ENCODE measurements at regions not wholly inside any gene's neighbourhood (a gene's known extent, or its start where the extent isn't known, plus 50 kb on each side); places are given as distances from the start of the nearest gene placed in this dataset.

DNA sequence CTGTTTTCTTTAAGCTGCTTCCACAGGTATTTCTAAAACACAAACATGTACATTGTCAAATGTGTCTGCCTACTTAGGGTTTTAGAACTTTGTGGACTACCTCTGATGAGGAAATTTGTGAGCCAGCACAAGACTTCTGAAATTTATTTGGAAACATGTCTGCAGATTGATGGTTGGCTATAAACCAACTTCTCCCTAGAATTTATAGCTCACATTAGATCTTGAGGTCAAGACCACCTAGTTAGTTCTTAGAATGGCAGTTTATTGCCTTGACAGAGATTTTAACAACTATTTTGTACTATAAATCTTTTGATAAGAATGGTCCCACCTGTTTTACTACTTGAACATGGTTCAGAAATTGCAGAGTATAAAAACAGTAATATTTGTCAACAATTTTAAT, 72.7 kb upstream of the AADAT start:
- H3K27ac ChIP-seq = no peak overlapping the region
- H3K36me3 ChIP-seq (ENCODE audit: control insufficient read depth, insufficient read depth, low read length) = no peaks in the 10 kb centered on the region
- TF ChIP-seq, protein P1, sequence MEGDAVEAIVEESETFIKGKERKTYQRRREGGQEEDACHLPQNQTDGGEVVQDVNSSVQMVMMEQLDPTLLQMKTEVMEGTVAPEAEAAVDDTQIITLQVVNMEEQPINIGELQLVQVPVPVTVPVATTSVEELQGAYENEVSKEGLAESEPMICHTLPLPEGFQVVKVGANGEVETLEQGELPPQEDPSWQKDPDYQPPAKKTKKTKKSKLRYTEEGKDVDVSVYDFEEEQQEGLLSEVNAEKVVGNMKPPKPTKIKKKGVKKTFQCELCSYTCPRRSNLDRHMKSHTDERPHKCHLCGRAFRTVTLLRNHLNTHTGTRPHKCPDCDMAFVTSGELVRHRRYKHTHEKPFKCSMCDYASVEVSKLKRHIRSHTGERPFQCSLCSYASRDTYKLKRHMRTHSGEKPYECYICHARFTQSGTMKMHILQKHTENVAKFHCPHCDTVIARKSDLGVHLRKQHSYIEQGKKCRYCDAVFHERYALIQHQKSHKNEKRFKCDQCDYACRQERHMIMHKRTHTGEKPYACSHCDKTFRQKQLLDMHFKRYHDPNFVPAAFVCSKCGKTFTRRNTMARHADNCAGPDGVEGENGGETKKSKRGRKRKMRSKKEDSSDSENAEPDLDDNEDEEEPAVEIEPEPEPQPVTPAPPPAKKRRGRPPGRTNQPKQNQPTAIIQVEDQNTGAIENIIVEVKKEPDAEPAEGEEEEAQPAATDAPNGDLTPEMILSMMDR (IDR thresholded peaks at IDR 0.05) = no peak
- H3K4me1 ChIP-seq = no peaks in the 10 kb centered on the region
- H3K9me3 ChIP-seq (ENCODE audit: control insufficient read depth, low read length) = no peaks in the 10 kb centered on the region
- H3K4me3 ChIP-seq (ENCODE audit: low read depth, low read length) = no peak overlapping the region
- no peaks in the 10 kb centered on the region for H3K27me3 ChIP-seq (ENCODE audit: control insufficient read depth, insufficient read depth, low read length)
- no peak overlapping the region for H3K9ac ChIP-seq
- H3K4me2 ChIP-seq (ENCODE audit: low read length) = no peak overlapping the region
- H3K79me2 ChIP-seq = no peaks in the 10 kb centered on the region
- H2AFZ ChIP-seq = no peak overlapping the region

DNA sequence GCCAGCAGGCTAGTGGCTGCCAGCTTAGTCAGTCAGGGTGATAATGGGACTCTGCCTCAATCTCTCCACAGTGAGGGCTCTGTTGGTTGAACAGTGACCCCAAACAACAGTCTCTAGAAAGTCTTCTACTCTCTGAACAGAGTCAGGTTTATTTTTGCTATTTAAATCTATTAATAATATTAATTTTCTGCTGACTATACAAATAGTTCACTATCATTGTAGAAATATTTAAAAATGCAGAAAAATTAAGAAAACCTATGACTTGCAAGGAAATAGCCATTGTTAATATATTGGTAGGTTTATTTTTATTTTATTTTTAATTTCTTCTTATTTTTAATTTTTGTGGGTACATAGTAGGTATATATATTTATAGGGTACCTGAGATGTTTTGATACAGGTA, 67.9 kb upstream of the AADAT start:
- no peak overlapping the region for H3K4me2 ChIP-seq (ENCODE audit: low read length)
- no peak overlapping the region for H3K27ac ChIP-seq
- H3K79me2 ChIP-seq = no peaks in the 10 kb centered on the region
- no peak overlapping the region for H3K4me3 ChIP-seq (ENCODE audit: low read depth, low read length)
- no peaks in the 10 kb centered on the region for H3K36me3 ChIP-seq (ENCODE audit: control insufficient read depth, insufficient read depth, low read length)
- no peak overlapping the region for H2AFZ ChIP-seq
- no peaks in the 10 kb centered on the region for H3K27me3 ChIP-seq (ENCODE audit: control insufficient read depth, insufficient read depth, low read length)
- TF ChIP-seq, protein P1 (IDR thresholded peaks at IDR 0.05) = no peak
- H3K9ac ChIP-seq = no peak overlapping the region
- no peaks in the 10 kb centered on the region for H3K4me1 ChIP-seq
- H3K9me3 ChIP-seq (ENCODE audit: control insufficient read depth, low read length) = no peaks in the 10 kb centered on the region

DNA sequence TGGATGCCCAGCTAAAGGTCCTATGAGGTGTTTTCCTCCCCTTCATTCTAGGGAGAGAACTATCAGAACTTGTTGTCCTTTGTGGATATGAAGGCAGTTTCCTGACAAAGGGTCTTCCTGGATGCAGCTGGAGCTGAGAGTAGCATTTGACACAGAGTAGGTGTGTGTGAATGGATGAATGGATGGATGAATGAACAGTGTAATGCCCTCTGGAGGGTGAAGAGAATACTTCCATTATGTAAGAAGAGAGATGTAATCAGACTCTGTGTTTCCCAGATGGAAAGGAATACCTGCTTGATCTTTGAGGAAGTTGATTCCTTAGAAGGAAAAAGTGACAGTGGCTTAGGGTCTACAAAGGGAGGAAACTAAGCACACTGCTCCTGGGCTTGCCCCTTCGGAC, 55.4 kb upstream of the AADAT start:
- H3K27ac ChIP-seq = no peak overlapping the region
- no peaks in the 10 kb centered on the region for H3K4me1 ChIP-seq
- no peak overlapping the region for H3K4me2 ChIP-seq (ENCODE audit: low read length)
- H2AFZ ChIP-seq = no peak overlapping the region
- no peaks in the 10 kb centered on the region for H3K36me3 ChIP-seq (ENCODE audit: control insufficient read depth, insufficient read depth, low read length)
- TF ChIP-seq, protein P1 (IDR thresholded peaks at IDR 0.05) = no peak
- H3K9me3 ChIP-seq (ENCODE audit: control insufficient read depth, low read length) = no peaks in the 10 kb centered on the region
- no peaks in the 10 kb centered on the region for H3K79me2 ChIP-seq
- no peak overlapping the region for H3K4me3 ChIP-seq (ENCODE audit: low read depth, low read length)
- H3K27me3 ChIP-seq (ENCODE audit: control insufficient read depth, insufficient read depth, low read length) = no peaks in the 10 kb centered on the region
- no peak overlapping the region for H3K9ac ChIP-seq

DNA sequence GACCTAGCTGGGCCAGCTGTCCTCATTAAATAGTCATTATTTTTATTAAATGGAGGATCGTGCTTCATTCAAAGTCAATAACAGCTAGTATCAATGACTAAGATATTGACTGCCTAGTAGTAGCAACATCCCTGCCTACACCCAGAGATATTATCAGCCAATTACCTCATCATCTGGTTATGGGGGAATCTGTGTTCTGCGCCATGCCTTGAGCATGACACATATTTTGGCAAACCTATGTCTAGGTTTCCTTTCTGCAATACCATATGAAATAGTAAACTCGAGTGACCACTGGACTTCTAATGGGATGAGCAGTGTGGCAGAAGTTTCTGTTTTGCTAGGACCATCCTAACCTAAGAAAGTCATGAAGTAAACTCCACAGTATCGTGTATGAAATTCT, 50.0 kb upstream of the AADAT start:
- Histone ChIP-seq H3K79me2 (no peaks in the 10 kb centered on the region), H3K9ac (no peak overlapping the region), H3K9me3 (ENCODE audit: control insufficient read depth, low read length) (no peaks in the 10 kb centered on the region), H3K4me1 (no peaks in the 10 kb centered on the region), H3K27ac (no peak overlapping the region), H3K4me2 (ENCODE audit: low read length) (no peak overlapping the region), H3K27me3 (ENCODE audit: control insufficient read depth, insufficient read depth, low read length) (no peaks in the 10 kb centered on the region), H3K36me3 (ENCODE audit: control insufficient read depth, insufficient read depth, low read length) (no peaks in the 10 kb centered on the region), H2AFZ (no peak overlapping the region), H3K4me3 (ENCODE audit: low read depth, low read length) (no peak overlapping the region)
- TF ChIP-seq, protein P1 (IDR thresholded peaks at IDR 0.05) = no peak

Measured in parathyroid adenoma (tissue), 2 donors.